ENCODE measurements at regions not wholly inside any gene's neighbourhood (a gene's known extent, or its start where the extent isn't known, plus 50 kb on each side); places are given as distances from the start of the nearest gene placed in this dataset.

- TF ChIP-seq CTCF (IDR thresholded peaks at IDR 0.05) (no peak), EZH2 (IDR thresholded peaks at IDR 0.05; ENCODE audit: borderline replicate concordance, insufficient read depth, low read depth, low read length, poor library complexity, severe bottlenecking) (no peak)
Measured at GRCh38 chr12:98371419-98371818, 144.0 kb upstream of the TMPO start.
